Sciatic nerve (tissue), 2 donors: ENCODE measurements at regions not wholly inside any gene's neighbourhood (a gene's known extent, or its start where the extent isn't known, plus 50 kb on each side); places are given as distances from the start of the nearest gene placed in this dataset.
A peak's percentile ranks its signal among the peaks of the same experiment; 100 is the strongest.

ENCODE experiments used
- ATAC-seq: fragments of 200-7000 bp; cut with Tn5 transposase; one replicate; pipeline ENCODE4 v1.9.1; 2020; ENCODE audit warnings: mild to moderate bottlenecking, moderate library complexity
- DNase-seq: peaks from one replicate; pipeline ENCODE4 v3.0.0-alpha.2; 2020; ENCODE audit warnings: low spot score
- intact Hi-C: fragments of 100-400 bp; cut with DNase I; formaldehyde crosslinking; loops from one replicate; pipeline ENCODE4 v1.14.2; 2022
- donor health status: DM: no; HTN: no; CAD: no.
- donor health status: DM: no; HTN: no; CAD: no.

DNA sequence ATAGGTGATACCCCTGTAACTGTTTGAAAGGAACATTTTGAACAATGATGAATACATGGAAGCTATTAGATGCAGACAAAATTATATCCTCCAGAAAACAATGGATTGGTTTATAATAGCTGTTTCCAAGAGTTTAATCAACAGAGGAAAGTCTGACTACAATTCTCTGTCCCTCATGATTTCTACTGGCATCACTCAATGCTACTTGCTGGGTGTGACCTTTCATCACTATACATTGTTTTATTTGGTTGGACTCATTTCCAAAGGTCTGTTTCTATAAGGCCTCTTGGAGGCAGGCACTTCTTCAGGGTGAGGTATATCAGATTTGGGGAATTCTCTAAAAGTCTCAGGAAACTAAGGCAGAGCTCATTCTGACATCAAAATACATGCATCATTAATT, 636.1 kb upstream of the SLC8A1 start:
- DNase-seq (no peak), ATAC-seq (no peak)
- intact Hi-C loops: no loop called here

GRCh38 chr2:41101281-41101680, 649.4 kb upstream of the SLC8A1 start:
- intact Hi-C loops: no loop called here
- ATAC-seq (no peak), DNase-seq (no peak)

DNA sequence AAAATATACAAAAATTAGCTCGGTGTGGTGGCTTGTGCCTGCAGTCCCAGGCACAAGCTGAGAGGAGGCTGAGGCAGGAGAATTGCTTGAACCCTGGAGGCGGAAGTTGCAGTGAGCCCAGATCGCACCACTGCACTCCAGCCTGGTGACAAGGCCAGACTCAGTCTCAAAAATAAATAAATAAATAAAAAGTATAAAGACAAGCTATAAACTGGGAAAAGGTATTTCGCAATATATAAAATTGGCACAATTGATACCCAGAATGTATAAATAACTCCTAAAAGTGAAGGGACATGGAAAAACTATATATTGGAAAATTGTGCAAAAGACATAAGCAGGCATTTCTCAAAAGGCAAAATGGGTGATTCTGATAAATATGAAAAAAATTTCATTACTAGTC, 657.9 kb upstream of the SLC8A1 start:
- DNase-seq (no peak), ATAC-seq (no peak)
- intact Hi-C loops: loop anchor here (5.0 kb wide), 1 partner anchor 572 kb away; no protein-coding TSS in a partner anchor

DNA sequence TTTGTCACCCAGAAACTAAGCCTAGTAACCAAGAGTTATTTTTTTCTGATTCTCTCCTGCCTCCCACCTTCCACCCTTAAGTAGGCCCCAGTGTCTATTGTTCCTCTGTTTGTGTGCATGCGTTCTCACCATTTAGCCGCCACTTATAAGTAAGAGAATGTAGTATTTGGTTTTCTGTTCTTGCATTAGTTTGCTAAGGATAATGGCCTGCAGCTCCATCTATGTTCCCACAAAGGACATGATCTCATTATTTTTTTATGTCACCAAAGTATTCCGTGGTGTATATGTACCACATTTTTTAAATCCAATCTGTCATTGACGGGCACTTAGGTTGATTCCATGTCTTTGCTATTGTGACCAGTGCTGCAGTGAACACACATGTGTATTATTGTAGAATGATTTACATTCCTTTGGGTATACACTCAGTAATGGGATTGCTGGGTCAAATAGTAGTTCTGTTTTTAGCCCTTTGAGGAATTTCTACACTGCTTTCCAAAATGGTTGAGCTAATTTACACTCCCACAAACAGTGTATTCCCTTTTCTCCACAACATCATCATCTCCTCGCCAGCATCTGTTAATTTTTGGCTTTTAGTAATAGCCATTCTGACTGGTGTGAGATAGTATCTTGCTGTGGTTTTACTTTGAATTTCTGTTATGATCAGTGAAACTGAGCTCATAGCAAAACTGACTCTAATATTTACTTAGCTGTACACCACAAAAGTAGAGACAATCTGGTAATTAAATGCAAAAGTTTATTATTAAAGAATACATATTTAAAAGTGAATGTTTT, 660.1 kb upstream of the SLC8A1 start:
- ATAC-seq: peak; percentile 34
- intact Hi-C loops: loop anchor here (5.0 kb wide), 1 partner anchor 575 kb away; no protein-coding TSS in a partner anchor
- no peak for DNase-seq

DNA sequence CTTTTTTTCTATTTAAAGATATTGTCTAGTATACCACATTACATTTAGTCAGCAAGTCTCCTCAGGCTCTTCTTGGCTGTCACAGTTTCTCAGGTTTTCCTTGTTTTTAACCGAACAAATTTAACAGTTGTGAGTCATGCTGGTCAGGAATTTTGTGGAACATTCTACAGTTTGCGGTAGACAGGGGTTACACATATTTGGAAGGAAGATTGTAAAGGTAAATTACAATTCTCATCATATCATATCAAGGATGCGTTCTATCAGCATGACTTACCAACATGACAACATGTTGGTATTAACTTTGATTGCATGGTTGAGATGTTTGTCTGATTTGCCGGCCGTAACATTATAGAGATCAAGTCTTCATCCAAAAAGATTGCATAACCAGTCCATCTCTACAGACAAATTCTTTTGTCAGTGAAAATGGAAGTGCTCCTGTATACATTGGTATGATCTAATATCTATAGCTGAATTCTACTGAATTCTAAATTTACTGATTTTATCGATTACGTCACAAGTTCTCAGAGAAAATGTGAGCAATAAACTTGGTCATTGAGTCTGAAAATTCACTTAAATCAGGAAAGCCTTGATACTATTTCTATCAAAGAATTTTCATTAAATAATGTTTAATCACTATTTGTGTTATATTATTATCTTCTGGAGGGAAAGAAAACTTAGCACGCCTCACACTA, 664.4 kb upstream of the SLC8A1 start:
- DNase-seq (no peak), ATAC-seq (no peak)
- intact Hi-C loops: no loop called here

DNA sequence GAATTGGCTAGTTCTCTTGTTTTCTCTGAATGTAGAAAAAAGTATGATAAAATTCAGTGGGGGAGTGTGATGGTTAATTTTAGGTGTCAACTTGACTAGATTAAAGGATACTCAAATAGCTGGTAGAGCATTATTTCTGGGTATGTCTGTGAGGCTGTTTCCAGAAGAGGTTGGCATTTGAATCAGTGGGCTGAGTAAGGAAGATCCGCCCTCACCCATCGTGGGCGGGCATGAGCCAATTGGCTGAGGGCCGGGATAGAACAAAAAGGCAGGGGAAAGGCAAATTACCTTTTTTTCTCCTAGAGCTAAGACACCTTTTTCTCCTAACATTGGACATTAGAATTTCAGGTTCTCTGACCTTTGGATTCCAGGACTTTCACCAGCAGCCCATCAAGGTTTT, 667.6 kb upstream of the SLC8A1 start:
- no peak for ATAC-seq
- intact Hi-C loops: no loop called here
- no peak for DNase-seq

DNA sequence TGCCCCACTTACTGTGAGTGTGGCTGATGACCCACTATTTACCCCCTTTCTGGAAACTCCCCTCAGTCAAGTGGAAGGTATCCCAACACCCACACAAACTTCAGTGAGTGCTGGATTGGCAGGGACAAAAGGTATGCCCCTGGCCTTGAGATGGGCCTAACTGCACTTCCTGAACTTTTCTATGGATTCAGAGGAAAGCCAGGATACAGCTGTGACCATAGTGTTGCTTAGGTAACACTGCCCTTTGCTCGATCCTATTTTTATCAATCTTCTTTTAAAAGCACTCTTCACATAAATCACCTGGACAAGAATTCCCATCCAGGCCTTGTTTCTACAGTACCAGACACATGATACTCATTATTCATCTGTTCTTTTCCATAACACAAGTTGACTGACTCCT, 671.5 kb upstream of the SLC8A1 start:
- ATAC-seq (no peak), DNase-seq (no peak)
- intact Hi-C loops: no loop called here

GRCh38 chr2:41127351-41127750, 675.5 kb upstream of the SLC8A1 start:
- no peak for ATAC-seq
- intact Hi-C loops: no loop called here
- DNase-seq: no peak

DNA sequence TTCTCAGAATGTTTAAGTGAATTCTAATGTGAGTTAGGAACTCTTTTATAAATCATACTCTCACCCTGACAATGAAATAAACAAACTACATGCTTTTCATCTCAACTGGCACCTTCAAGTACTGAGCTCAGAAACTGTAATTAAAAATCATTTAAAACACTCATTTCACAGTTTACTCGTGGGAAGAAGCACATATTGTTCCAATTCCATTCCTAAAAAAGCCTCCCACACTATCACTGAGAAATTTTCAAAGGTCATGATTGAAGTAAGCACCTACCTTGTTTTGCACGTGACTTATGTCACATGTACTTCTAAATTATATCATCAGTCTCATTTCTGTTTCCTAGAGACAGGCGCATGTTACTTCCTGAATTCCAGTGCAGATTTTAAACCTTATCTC, 678.1 kb upstream of the SLC8A1 start:
- ATAC-seq: no peak

DNA sequence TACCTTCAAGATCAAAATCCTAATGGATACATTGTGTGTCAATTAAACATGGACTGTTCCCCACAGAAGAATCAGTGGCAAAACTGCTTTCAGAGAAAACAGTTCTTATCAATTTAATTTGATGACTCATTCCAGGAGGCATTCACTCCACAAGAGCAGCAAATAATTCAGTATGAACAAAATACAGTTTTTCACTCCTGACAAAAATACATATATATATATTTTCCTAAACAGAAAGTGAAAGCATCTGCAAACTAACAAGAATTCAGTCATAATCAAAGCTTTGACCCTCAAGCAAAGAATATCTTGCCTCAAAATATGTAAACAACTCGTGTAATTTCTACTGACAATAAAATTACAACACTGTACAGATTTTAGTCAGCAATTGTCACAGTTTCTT, 685.1 kb upstream of the SLC8A1 start:
- DNase-seq (no peak), ATAC-seq (no peak)
- intact Hi-C loops: no loop called here

More for the DNA sequence above, 678.1 kb upstream of the SLC8A1 start:
- intact Hi-C loops: no loop called here
- no peak for DNase-seq

GRCh38 chr2:41141146-41141791, 689.4 kb upstream of the SLC8A1 start:
- ATAC-seq (no peak), DNase-seq (no peak)
- intact Hi-C loops: no loop called here

GRCh38 chr2:41142478-41142877, 690.6 kb upstream of the SLC8A1 start:
- DNase-seq (no peak), ATAC-seq (no peak)
- intact Hi-C loops: no loop called here

DNA sequence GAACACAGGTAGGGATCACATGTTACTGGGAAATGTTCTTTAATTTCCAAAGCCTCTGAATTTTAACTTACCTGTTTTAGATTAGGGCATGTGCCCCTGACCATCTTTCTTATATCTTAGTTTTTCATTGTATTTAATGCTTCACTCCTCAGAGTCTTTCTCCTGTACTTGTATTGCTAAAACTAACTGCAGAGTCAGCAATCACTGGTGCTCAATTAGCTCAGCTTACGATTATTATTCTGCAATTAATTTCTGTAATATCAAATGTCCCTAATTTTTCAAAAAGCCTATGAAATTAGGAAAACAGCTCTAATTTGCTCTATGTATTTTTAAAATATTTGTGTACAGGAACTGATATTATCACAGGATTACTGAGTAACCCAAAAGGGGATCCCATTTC, 693.2 kb upstream of the SLC8A1 start:
- DNase-seq: no peak
- intact Hi-C loops: no loop called here
- no peak for ATAC-seq

- no peak for DNase-seq
- no peak for ATAC-seq
- intact Hi-C loops: no loop called here
Measured at GRCh38 chr2:41149054-41149453, 697.2 kb upstream of the SLC8A1 start.

GRCh38 chr2:41151746-41152145, 699.9 kb upstream of the SLC8A1 start:
- DNase-seq: no peak
- intact Hi-C loops: no loop called here
- no peak for ATAC-seq

DNA sequence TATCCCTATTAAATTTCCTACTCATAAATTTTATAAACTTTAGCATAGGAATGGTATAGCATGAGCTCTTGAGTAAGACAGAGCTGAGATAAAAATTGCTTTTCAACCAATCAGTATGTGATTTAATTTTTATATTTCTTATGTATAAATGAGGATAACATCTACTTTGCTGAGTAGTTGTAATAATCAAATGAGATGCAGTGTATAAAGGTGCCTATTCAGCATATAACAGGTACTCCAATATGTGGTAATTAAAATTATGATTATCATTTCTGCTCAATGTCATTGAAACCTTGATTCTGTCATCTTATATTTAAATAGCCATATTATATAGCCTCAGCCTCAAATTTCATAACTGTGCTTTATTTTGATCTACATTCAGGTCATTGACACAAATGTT, 700.4 kb upstream of the SLC8A1 start:
- DNase-seq (no peak), ATAC-seq (no peak)
- intact Hi-C loops: no loop called here

GRCh38 chr2:41160439-41160838, 708.5 kb upstream of the SLC8A1 start:
- intact Hi-C loops: no loop called here
- no peak for ATAC-seq
- DNase-seq: no peak

DNA sequence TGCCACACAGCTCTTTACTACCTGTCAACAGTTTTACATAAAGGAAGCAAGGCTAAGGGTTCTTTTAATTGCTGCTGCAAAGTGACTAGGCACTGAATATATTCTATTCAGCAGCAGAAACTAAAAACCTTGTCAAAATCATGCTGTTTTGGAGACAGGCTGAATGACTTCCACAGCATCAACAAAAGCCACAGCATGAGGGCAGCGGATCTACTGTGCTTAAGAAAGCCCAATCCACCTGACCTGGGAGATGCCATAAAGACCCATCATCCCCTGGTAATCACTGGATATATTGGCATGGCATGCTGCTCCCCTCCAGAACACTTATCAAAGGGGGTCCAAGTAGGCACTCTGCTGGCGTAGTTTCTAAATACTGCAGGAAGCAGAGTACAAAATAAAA, 715.1 kb upstream of the SLC8A1 start:
- intact Hi-C loops: no loop called here
- ATAC-seq (no peak), DNase-seq (no peak)

GRCh38 chr2:41169744-41170143, 717.9 kb upstream of the SLC8A1 start:
- intact Hi-C loops: no loop called here
- ATAC-seq: no peak
- no peak for DNase-seq

DNA sequence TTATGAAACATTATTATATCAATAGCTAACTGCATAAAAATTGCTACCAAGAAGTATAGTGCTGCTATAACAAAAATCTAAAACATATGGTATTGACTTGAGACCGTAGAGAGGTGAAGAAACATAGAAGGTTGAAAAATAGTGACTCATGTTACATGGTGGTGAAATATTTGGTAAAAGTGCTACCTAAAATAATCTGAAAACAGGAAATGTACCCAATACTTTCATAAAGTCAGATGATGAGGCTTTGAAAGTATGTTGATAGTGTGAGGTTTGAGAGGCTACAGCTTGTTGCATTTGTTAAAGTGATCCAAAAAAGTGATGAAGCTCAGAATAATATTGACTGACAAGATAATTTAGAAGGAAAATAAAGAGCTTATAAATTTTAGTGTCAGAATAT, 718.7 kb upstream of the SLC8A1 start:
- ATAC-seq: no peak
- no peak for DNase-seq
- intact Hi-C loops: no loop called here
